Mononuclear cell (primary cell): ENCODE measurements at regions not wholly inside any gene's neighbourhood (a gene's known extent, or its start where the extent isn't known, plus 50 kb on each side); places are given as distances from the start of the nearest gene placed in this dataset.
"Not testable (repeated sequence)": the region's sequence is repeated elsewhere in the genome, so short reads cannot be mapped to it uniquely, and the experiment has no call there.

Experiments
- H3K27me3 ChIP-seq: 2 replicates; pipeline ENCODE4 v1.6.0; 2011; ENCODE audit warnings: low read length, control low read depth; ENCODE audit not compliant: insufficient read depth
- H3K4me1 ChIP-seq: 2 replicates; pipeline ENCODE4 v1.5.1; 2011; ENCODE audit warnings: mild to moderate bottlenecking, low read length, control low read depth; ENCODE audit not compliant: insufficient read depth
- H3K4me3 ChIP-seq: 2 replicates; pipeline ENCODE4 v1.5.1; 2011; ENCODE audit warnings: mild to moderate bottlenecking, low read length, moderate library complexity
- H3K9me3 ChIP-seq: 2 replicates; pipeline ENCODE4 v1.5.1; 2011; ENCODE audit warnings: low read depth, mild to moderate bottlenecking, control low read depth, low read length

DNA sequence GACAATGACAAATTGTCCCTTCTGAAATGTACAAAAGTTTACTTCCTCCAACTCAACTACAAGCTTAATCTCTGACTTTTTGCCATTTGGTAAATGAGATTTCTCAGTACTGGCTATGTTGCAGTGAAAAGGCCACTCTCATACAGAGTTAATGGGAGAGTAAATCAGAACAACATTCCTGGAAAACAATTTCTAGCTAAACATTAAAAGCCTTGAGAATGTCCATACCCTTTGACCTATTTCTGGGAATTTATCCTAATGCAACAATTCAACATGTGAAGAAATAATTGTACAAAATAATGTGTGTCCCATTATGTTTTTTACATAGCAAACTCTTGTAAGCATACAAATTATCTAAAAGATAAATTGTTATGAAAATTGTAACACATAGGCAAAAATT lies 56.3 kb upstream of the SPEF2 start:
- H3K4me3 ChIP-seq, result no peak overlapping the region
- H3K9me3 ChIP-seq, result peaks cover 15% of the 10 kb centered on the region
- no peaks in the 10 kb centered on the region for H3K27me3 ChIP-seq
- peaks cover 2% of the 10 kb centered on the region for H3K4me1 ChIP-seq

GRCh38 chr5:35557748-35558147 lies 59.9 kb upstream of the SPEF2 start:
- H3K4me1 ChIP-seq, result no peaks in the 10 kb centered on the region
- H3K27me3 ChIP-seq, result no peaks in the 10 kb centered on the region
- no peak overlapping the region for H3K4me3 ChIP-seq
- peaks cover 15% of the 10 kb centered on the region for H3K9me3 ChIP-seq

DNA sequence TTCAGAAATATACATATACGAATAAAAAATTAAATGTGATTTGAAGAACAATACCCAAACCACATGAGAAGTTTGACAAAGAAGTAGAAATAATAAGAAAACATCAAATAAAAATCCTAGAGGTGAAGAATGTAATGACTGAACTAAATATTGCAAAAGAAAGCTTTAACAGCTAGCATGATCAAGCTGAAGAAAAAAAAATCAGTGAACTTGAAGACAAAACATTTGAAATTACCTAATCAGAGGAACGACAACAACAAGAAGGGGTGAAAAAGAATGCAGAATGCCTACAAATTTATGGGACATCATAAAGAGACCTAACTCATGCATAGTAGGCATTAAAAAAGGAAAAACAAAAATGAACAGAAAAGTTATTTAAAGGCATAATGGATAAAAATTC lies 60.5 kb upstream of the SPEF2 start:
- Histone ChIP-seq H3K4me1 (no peaks in the 10 kb centered on the region), H3K9me3 (peaks cover 15% of the 10 kb centered on the region), H3K4me3 (no peak overlapping the region), H3K27me3 (no peaks in the 10 kb centered on the region)

DNA sequence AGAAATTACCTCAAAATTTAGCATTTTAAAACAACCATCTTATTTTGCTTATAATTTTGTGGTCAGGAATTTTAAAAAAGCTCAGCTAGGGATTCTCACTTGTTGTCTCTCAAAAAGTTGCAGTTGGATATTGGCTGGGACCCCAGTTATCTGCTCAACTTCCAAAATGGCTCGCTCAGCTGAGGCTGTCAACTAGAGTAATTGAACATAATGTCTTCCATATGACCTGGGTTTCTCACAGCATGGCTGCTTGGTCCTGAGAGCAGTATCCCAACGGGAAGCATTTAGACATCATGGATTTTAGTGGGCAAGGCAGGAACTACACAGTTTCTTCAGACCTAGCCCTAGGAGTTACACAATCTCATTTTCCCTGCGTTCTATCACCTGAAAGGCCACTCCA lies 63.6 kb upstream of the SPEF2 start:
- Histone ChIP-seq H3K4me1 (no peaks in the 10 kb centered on the region), H3K4me3 (no peak overlapping the region), H3K9me3 (peaks cover 15% of the 10 kb centered on the region), H3K27me3 (no peaks in the 10 kb centered on the region)

GRCh38 chr5:35545190-35545589 lies 72.5 kb upstream of the SPEF2 start:
- Histone ChIP-seq H3K9me3 (no peaks in the 10 kb centered on the region), H3K27me3 (no peaks in the 10 kb centered on the region), H3K4me3 (no peak overlapping the region), H3K4me1 (peaks cover 3% of the 10 kb centered on the region)

- no peaks in the 10 kb centered on the region for H3K27me3 ChIP-seq
- H3K4me1 ChIP-seq, result peaks cover 3% of the 10 kb centered on the region
- H3K4me3 ChIP-seq, result no peak overlapping the region
- H3K9me3 ChIP-seq, result no peaks in the 10 kb centered on the region
Measured at GRCh38 chr5:35543408-35543807, 74.3 kb upstream of the SPEF2 start.

GRCh38 chr5:35540002-35540401 lies 77.7 kb upstream of the SPEF2 start:
- Histone ChIP-seq H3K27me3 (no peaks in the 10 kb centered on the region), H3K4me1 (peaks cover 3% of the 10 kb centered on the region), H3K4me3 (no peak overlapping the region), H3K9me3 (no peaks in the 10 kb centered on the region)

GRCh38 chr5:35538198-35538931 lies 79.3 kb upstream of the SPEF2 start:
- Histone ChIP-seq H3K27me3 (no peaks in the 10 kb centered on the region), H3K4me1 (peaks cover 3% of the 10 kb centered on the region), H3K9me3 (no peaks in the 10 kb centered on the region), H3K4me3 (no peak overlapping the region)

DNA sequence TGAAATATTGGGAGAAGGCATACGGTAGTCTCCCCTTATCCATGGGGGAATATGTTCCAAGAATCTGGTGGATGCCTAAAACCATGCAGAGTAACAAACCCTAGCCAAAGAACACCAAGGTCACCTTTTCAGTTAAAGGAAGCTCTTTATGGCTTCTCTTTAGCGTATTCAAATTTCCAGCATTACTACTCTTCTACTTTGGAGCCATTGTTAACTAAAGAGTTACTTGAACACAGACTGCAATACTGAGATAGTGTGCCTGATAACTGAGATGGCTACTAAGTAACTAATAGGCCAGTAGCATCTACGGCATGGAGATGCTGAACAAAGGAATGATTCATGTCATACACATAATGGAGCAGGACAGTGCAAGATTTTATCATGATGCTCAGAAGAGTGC lies 84.5 kb upstream of the SPEF2 start:
- H3K4me3 ChIP-seq, result no peak overlapping the region
- H3K4me1 ChIP-seq, result no peaks in the 10 kb centered on the region
- H3K27me3 ChIP-seq, result no peaks in the 10 kb centered on the region
- no peaks in the 10 kb centered on the region for H3K9me3 ChIP-seq

DNA sequence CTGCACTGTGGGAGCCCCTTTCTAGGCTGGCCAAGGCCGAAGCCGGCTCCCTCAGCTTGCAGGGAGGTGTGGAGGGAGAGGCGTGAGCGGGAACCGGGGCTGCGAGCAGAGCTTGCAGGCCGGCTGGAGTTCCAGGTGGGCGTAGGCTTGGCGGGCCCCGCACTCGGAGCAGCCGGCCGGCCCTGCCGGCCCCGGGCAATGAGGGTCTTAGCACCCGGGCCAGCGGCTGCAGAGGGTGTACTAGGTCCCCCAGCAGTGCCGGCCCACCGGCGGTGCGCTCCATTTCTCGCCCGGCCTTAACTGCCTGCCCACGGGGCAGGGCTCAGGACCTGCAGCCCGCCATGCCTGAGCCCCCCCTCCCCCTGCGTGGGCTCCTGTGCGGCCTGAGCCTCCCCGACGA lies 86.1 kb upstream of the SPEF2 start:
- H3K4me3 ChIP-seq, H3K27me3 ChIP-seq, H3K9me3 ChIP-seq, H3K4me1 ChIP-seq: not testable (repeated sequence)

GRCh38 chr5:35518104-35518503 lies 99.6 kb upstream of the SPEF2 start:
- Histone ChIP-seq H3K9me3 (no peaks in the 10 kb centered on the region), H3K27me3 (no peaks in the 10 kb centered on the region), H3K4me3 (no peak overlapping the region), H3K4me1 (peaks cover 6% of the 10 kb centered on the region)

GRCh38 chr5:35516271-35516670 lies 101.4 kb upstream of the SPEF2 start:
- Histone ChIP-seq H3K27me3 (no peaks in the 10 kb centered on the region), H3K4me1 (peaks cover 6% of the 10 kb centered on the region), H3K9me3 (no peaks in the 10 kb centered on the region), H3K4me3 (no peak overlapping the region)

DNA sequence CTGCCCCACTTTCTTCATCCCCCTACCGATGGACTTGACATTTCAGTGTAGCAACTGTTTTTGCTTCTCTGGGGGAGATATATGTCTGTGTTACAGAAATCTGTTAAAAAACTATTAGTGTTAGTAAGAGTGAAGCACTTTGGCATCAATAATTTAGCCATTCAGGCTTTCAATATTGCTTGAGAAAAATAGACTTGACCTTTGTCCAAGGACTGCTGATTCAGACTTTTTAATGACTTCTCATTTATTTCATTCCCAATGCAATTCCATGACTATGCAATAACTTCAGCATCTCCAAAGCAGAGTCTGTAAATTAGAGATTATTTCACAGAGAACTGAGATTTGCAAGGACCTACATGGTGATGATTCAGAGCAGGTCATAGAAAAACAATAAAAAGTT lies 104.1 kb upstream of the SPEF2 start:
- H3K9me3 ChIP-seq, result peaks cover 7% of the 10 kb centered on the region
- no peaks in the 10 kb centered on the region for H3K27me3 ChIP-seq
- H3K4me3 ChIP-seq, result no peak overlapping the region
- peaks cover 6% of the 10 kb centered on the region for H3K4me1 ChIP-seq

GRCh38 chr5:35502206-35502605 lies 115.5 kb upstream of the SPEF2 start:
- H3K4me3 ChIP-seq, result no peak overlapping the region
- peaks cover 16% of the 10 kb centered on the region for H3K9me3 ChIP-seq
- no peaks in the 10 kb centered on the region for H3K4me1 ChIP-seq
- H3K27me3 ChIP-seq, result no peaks in the 10 kb centered on the region

DNA sequence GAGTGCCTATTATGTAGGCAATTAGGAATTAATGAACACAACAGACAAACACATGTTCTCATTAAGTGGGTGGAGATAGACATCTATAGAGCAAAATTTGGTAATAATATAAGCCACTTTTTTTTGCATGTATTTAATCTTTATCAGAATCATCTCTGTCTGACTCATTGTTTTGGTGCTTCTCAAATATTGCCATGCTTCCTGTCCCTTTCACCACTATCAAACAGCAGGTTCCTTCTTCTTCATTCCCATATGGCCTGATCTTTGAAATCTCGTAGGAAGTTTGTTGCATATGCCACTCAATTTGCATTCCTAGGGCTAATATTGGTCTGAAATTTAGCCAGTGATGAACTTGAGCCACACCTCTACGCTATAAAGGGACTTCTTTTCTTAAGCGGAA lies 128.9 kb upstream of the SPEF2 start:
- Histone ChIP-seq H3K4me1 (peaks cover 10% of the 10 kb centered on the region), H3K9me3 (no peaks in the 10 kb centered on the region), H3K4me3 (no peak overlapping the region), H3K27me3 (no peaks in the 10 kb centered on the region)

- no peak overlapping the region for H3K4me3 ChIP-seq
- no peaks in the 10 kb centered on the region for H3K27me3 ChIP-seq
- H3K9me3 ChIP-seq, result no peaks in the 10 kb centered on the region
- H3K4me1 ChIP-seq, result peaks cover 14% of the 10 kb centered on the region
Measured at GRCh38 chr5:35488055-35488454, 129.6 kb upstream of the SPEF2 start.
